ENCODE measurements at regions not wholly inside any gene's neighbourhood (a gene's known extent, or its start where the extent isn't known, plus 50 kb on each side); places are given as distances from the start of the nearest gene placed in this dataset.
"Not testable (repeated sequence)": the region's sequence is repeated elsewhere in the genome, so short reads cannot be mapped to it uniquely, and the experiment has no call there.

GRCh38 chr3:191148131-191148530 is 50.9 kb upstream of the OSTN start:
- DNase-seq = no peak

GRCh38 chr3:191143224-191143623 is 55.8 kb upstream of the OSTN start:
- DNase-seq = no peak

- no peak for DNase-seq
Measured at GRCh38 chr3:191141728-191142127, 57.3 kb upstream of the OSTN start.

- DNase-seq = no peak
Measured at GRCh38 chr3:191139736-191140135, 59.3 kb upstream of the OSTN start.

- DNase-seq = no peak
Measured at GRCh38 chr3:191138937-191139336, 60.1 kb upstream of the OSTN start.

- no peak for DNase-seq
Measured at GRCh38 chr3:191137708-191138107, 61.3 kb upstream of the OSTN start.

GRCh38 chr3:191136347-191136746 is 62.7 kb upstream of the OSTN start:
- DNase-seq = no peak

- no peak for DNase-seq
Measured at GRCh38 chr3:191135175-191135574, 63.9 kb upstream of the OSTN start.

GRCh38 chr3:191133359-191133758 is 65.7 kb upstream of the OSTN start:
- DNase-seq = no peak

GRCh38 chr3:191131305-191131704 is 67.7 kb upstream of the OSTN start:
- DNase-seq = no peak

- DNase-seq = not testable (repeated sequence)
Measured at GRCh38 chr3:191124891-191125290, 74.2 kb upstream of the OSTN start.

- no peak for DNase-seq
Measured at GRCh38 chr3:191123946-191124345, 75.1 kb upstream of the OSTN start.

- DNase-seq = no peak
Measured at GRCh38 chr3:191123231-191123630, 75.8 kb upstream of the OSTN start.

- DNase-seq = no peak
Measured at GRCh38 chr3:191120447-191121298, 78.4 kb upstream of the OSTN start.

- DNase-seq = no peak
Measured at GRCh38 chr3:191119415-191120295, 79.4 kb upstream of the OSTN start.

- no peak for DNase-seq
Measured at GRCh38 chr3:191111722-191112121, 87.3 kb upstream of the OSTN start.

- DNase-seq = no peak
Measured at GRCh38 chr3:191105418-191105817, 93.6 kb upstream of the OSTN start.

- DNase-seq = no peak
Measured at GRCh38 chr3:191100516-191100915, 98.5 kb upstream of the OSTN start.

- no peak for DNase-seq
Measured at GRCh38 chr3:191094057-191094845, 104.8 kb upstream of the OSTN start.

- DNase-seq = no peak
Measured at GRCh38 chr3:191087391-191087790, 111.7 kb upstream of the OSTN start.

GRCh38 chr3:191085091-191085490 is 114.0 kb upstream of the OSTN start:
- DNase-seq = no peak

GRCh38 chr3:191078913-191079312 is 120.1 kb upstream of the OSTN start:
- DNase-seq = not testable (repeated sequence)

- DNase-seq = no peak
Measured at GRCh38 chr3:191076903-191077552, 122.0 kb upstream of the OSTN start.

Measured in NCI-H1694 treated with DMSO at 0.1 percent for 48 hours (cell line).